Nephron progenitor cell (in vitro differentiated cells): ENCODE measurements at regions not wholly inside any gene's neighbourhood (a gene's known extent, or its start where the extent isn't known, plus 50 kb on each side); places are given as distances from the start of the nearest gene placed in this dataset.

Experiments
- DNase-seq: peaks from one replicate; pipeline ENCODE4 v3.0.0; 2021
- H3K27ac Mint-ChIP-seq: 2 replicates; pipeline ENCODE4 v1.8.0; 2021; ENCODE audit warnings: mild to moderate bottlenecking, moderate library complexity, mixed read lengths
- H3K27me3 Mint-ChIP-seq: 2 replicates; pipeline ENCODE4 v1.8.0; 2021; ENCODE audit warnings: mild to moderate bottlenecking, low read depth, mixed read lengths; ENCODE audit not compliant: poor library complexity
- H3K36me3 Mint-ChIP-seq: 2 replicates; pipeline ENCODE4 v1.8.0; 2021; ENCODE audit warnings: low read depth, mixed read lengths
- H3K4me1 Mint-ChIP-seq: 2 replicates; pipeline ENCODE4 v1.8.0; 2021; ENCODE audit warnings: mixed read lengths
- H3K4me3 Mint-ChIP-seq: 2 replicates; pipeline ENCODE4 v1.8.0; 2021; ENCODE audit warnings: mild to moderate bottlenecking, moderate library complexity, mixed read lengths
- H3K9me3 Mint-ChIP-seq: 2 replicates; pipeline ENCODE4 v1.8.0; 2021; ENCODE audit warnings: mild to moderate bottlenecking, moderate library complexity, mixed read lengths
- CTCF ChIP-seq: fragments of 200-600 bp; sonication (generic); IDR thresholded peaks from 2 replicates; pipeline ENCODE4 v1.5.0; 2021; ENCODE audit warnings: antibody characterized with exemption

- H3K4me3 Mint-ChIP-seq: no peak overlapping the region
- peaks cover 11% of the 10 kb centered on the region for H3K4me1 Mint-ChIP-seq
- H3K27me3 Mint-ChIP-seq: peaks cover 4% of the 10 kb centered on the region
- no peaks in the 10 kb centered on the region for H3K36me3 Mint-ChIP-seq
- no peak for DNase-seq
- H3K9me3 Mint-ChIP-seq: no peaks in the 10 kb centered on the region
- no peak for TF ChIP-seq CTCF
- H3K27ac Mint-ChIP-seq: no peak overlapping the region
These were observed 337.9 kb upstream of the PKDCC start for GRCh38 chr2:41709702-41710599.

- no peak for TF ChIP-seq CTCF
These were observed 336.9 kb upstream of the PKDCC start for GRCh38 chr2:41710944-41711343.

GRCh38 chr2:41711736-41712135 lies 336.1 kb upstream of the PKDCC start:
- TF ChIP-seq CTCF: no peak
- Mint-ChIP-seq H3K9me3 (no peaks in the 10 kb centered on the region), H3K27ac (no peak overlapping the region), H3K4me3 (no peak overlapping the region), H3K4me1 (peaks cover 11% of the 10 kb centered on the region), H3K27me3 (peaks cover 4% of the 10 kb centered on the region), H3K36me3 (no peaks in the 10 kb centered on the region)
- DNase-seq: no peak

More at GRCh38 chr2:41710944-41711343, 336.9 kb upstream of the PKDCC start:
- DNase-seq: no peak
- Mint-ChIP-seq H3K27me3 (peaks cover 4% of the 10 kb centered on the region), H3K27ac (no peak overlapping the region), H3K4me1 (peaks cover 11% of the 10 kb centered on the region), H3K4me3 (no peak overlapping the region), H3K9me3 (no peaks in the 10 kb centered on the region), H3K36me3 (no peaks in the 10 kb centered on the region)

GRCh38 chr2:41716497-41716896 lies 331.3 kb upstream of the PKDCC start:
- H3K27me3 Mint-ChIP-seq: no peaks in the 10 kb centered on the region
- no peaks in the 10 kb centered on the region for H3K36me3 Mint-ChIP-seq
- H3K9me3 Mint-ChIP-seq: no peaks in the 10 kb centered on the region
- DNase-seq: no peak
- peak overlapping the region; percentile 67 for H3K27ac Mint-ChIP-seq
- H3K4me3 Mint-ChIP-seq: no peak overlapping the region
- TF ChIP-seq CTCF: no peak
- peaks cover 9% of the 10 kb centered on the region for H3K4me1 Mint-ChIP-seq

GRCh38 chr2:41717839-41718238 lies 330.0 kb upstream of the PKDCC start:
- no peak for DNase-seq
- no peak overlapping the region for H3K4me3 Mint-ChIP-seq
- TF ChIP-seq CTCF: no peak
- H3K36me3 Mint-ChIP-seq: no peaks in the 10 kb centered on the region
- no peak overlapping the region for H3K27ac Mint-ChIP-seq
- H3K27me3 Mint-ChIP-seq: no peaks in the 10 kb centered on the region
- H3K9me3 Mint-ChIP-seq: no peaks in the 10 kb centered on the region
- peaks cover 16% of the 10 kb centered on the region for H3K4me1 Mint-ChIP-seq

GRCh38 chr2:41718705-41719104 lies 329.1 kb upstream of the PKDCC start:
- DNase-seq: no peak
- TF ChIP-seq CTCF: no peak
- H3K9me3 Mint-ChIP-seq: no peaks in the 10 kb centered on the region
- no peak overlapping the region for H3K27ac Mint-ChIP-seq
- peaks cover 21% of the 10 kb centered on the region for H3K4me1 Mint-ChIP-seq
- no peaks in the 10 kb centered on the region for H3K27me3 Mint-ChIP-seq
- H3K36me3 Mint-ChIP-seq: no peaks in the 10 kb centered on the region
- H3K4me3 Mint-ChIP-seq: no peak overlapping the region
